ENCODE measurements at regions not wholly inside any gene's neighbourhood (a gene's known extent, or its start where the extent isn't known, plus 50 kb on each side); places are given as distances from the start of the nearest gene placed in this dataset.

GRCh38 chr4:29073571-29073970 is 1646.6 kb upstream of the PCDH7 start:
- no peak overlapping the region for H3K4me3 ChIP-seq (ENCODE audit: low read depth, low read length)
- TF ChIP-seq CTCF (IDR thresholded peaks at IDR 0.05; ENCODE audit: low read depth, low read length, missing control alignments): no peak
- DNase-seq (ENCODE audit: low read depth): no peak
- in situ Hi-C loops (cut with HindIII; ENCODE audit: low sequenced_read_pairs): no loop called here

GRCh38 chr4:29075366-29075765 is 1644.8 kb upstream of the PCDH7 start:
- no peak for DNase-seq (ENCODE audit: low read depth)
- in situ Hi-C loops (cut with HindIII; ENCODE audit: low sequenced_read_pairs): no loop called here
- H3K4me3 ChIP-seq (ENCODE audit: low read depth, low read length): no peak overlapping the region
- no peak for TF ChIP-seq CTCF (IDR thresholded peaks at IDR 0.05; ENCODE audit: low read depth, low read length, missing control alignments)

GRCh38 chr4:29079260-29079659 is 1640.9 kb upstream of the PCDH7 start:
- DNase-seq (ENCODE audit: low read depth): no peak
- H3K4me3 ChIP-seq (ENCODE audit: low read depth, low read length): no peak overlapping the region
- no peak for TF ChIP-seq CTCF (IDR thresholded peaks at IDR 0.05; ENCODE audit: low read depth, low read length, missing control alignments)
- in situ Hi-C loops (cut with HindIII; ENCODE audit: low sequenced_read_pairs): no loop called here

GRCh38 chr4:29081234-29081955 is 1638.8 kb upstream of the PCDH7 start:
- TF ChIP-seq CTCF (IDR thresholded peaks at IDR 0.05; ENCODE audit: low read depth, low read length, missing control alignments): no peak
- no peak overlapping the region for H3K4me3 ChIP-seq (ENCODE audit: low read depth, low read length)
- in situ Hi-C loops (cut with HindIII; ENCODE audit: low sequenced_read_pairs): no loop called here
- DNase-seq (ENCODE audit: low read depth): peak; percentile 0

- no peak overlapping the region for H3K4me3 ChIP-seq (ENCODE audit: low read depth, low read length)
- DNase-seq (ENCODE audit: low read depth): no peak
- in situ Hi-C loops (cut with HindIII; ENCODE audit: low sequenced_read_pairs): no loop called here
- TF ChIP-seq CTCF (IDR thresholded peaks at IDR 0.05; ENCODE audit: low read depth, low read length, missing control alignments): no peak
Measured at GRCh38 chr4:29082684-29083083, 1637.5 kb upstream of the PCDH7 start.

- no peak for TF ChIP-seq CTCF (IDR thresholded peaks at IDR 0.05; ENCODE audit: low read depth, low read length, missing control alignments)
- in situ Hi-C loops (cut with HindIII; ENCODE audit: low sequenced_read_pairs): no loop called here
- no peak overlapping the region for H3K4me3 ChIP-seq (ENCODE audit: low read depth, low read length)
Measured at GRCh38 chr4:29085748-29086147, 1634.4 kb upstream of the PCDH7 start.

More at GRCh38 chr4:29085748-29086147, 1634.4 kb upstream of the PCDH7 start:
- DNase-seq (ENCODE audit: low read depth): no peak

All from astrocyte of the cerebellum (primary cell).